ENCODE measurements at regions not wholly inside any gene's neighbourhood (a gene's known extent, or its start where the extent isn't known, plus 50 kb on each side); places are given as distances from the start of the nearest gene placed in this dataset.

DNA sequence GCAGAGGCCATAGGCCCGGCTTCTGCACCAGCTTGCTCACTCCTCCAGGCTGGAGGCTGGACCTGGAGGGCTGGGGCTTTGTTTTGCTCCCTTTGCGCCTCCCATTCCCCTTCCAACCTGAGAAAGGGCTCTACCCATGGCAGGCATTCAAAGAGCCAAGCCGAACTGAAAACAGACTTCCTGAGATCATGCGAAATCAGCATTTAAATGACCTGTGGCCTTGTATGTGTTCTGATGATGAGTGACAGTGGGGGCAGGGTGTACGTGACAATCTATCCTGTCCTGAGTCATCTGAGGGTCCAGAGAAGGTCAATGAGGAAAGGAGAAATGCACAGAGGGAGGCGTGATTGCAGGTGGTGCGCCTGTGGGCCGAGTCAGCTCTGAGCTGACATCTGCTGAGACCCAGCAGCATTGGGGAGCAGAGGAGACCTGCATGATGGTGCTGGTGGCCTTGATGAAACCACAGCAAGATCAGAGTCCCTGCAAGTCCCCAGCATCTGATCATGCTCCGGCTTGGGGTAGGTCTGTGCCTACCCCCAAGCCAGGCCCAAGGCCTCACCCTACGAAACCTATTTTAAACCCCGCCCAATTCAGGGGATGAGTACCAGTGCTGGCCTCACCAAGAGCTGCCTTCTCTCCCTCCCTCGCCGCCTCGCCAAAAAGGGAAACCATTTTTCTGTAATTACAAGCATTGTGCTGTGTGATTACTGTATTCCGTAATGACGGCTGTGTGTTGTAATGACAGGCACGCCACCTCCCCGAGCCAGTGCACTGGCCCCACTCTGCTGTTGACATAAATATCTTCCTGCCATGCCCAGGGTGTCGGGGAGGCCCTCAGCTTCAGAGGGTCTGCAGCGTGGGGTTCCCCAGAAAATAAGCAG, 95.2 kb upstream of the ANO1 start:
- DNase-seq (no peak), ATAC-seq (replicated peaks) (no peak)
- no peaks in the 10 kb centered on the region for H3K9me3 Mint-ChIP-seq
- H3K4me1 Mint-ChIP-seq (ENCODE audit: low read depth in 2 of 2): no peaks in the 10 kb centered on the region
- H3K36me3 Mint-ChIP-seq (ENCODE audit: insufficient read depth): no peaks in the 10 kb centered on the region
- H3K4me3 Mint-ChIP-seq: no peak overlapping the region
- no peak overlapping the region for H3K27ac Mint-ChIP-seq
- peaks cover 57 to 80% of the 10 kb centered on the region in 2 donors for H3K27me3 Mint-ChIP-seq

DNA sequence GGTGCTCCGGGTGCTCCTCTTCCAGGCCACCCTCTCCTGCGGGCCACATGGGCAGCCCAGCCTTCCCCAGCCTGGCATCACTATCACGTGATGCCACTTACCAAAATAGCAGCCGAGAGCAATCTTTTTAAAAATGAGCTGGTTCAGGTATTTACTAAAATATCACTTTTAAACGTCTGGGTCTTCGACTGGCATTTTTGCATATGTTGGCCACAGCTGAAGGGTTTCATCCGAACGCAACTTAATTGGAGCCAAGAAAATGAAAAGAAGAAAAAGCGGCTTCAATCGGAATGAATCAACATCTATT, 94.6 kb upstream of the ANO1 start:
- ATAC-seq (replicated peaks) (no peak), DNase-seq (no peak)
- H3K36me3 Mint-ChIP-seq (ENCODE audit: insufficient read depth): no peaks in the 10 kb centered on the region
- no peak overlapping the region for H3K27ac Mint-ChIP-seq
- H3K4me3 Mint-ChIP-seq: no peak overlapping the region
- peaks cover 60 to 80% of the 10 kb centered on the region in 2 donors for H3K27me3 Mint-ChIP-seq
- no peaks in the 10 kb centered on the region for H3K9me3 Mint-ChIP-seq
- peaks cover 0 to 1% of the 10 kb centered on the region in 2 donors for H3K4me1 Mint-ChIP-seq (ENCODE audit: low read depth in 2 of 2)

DNA sequence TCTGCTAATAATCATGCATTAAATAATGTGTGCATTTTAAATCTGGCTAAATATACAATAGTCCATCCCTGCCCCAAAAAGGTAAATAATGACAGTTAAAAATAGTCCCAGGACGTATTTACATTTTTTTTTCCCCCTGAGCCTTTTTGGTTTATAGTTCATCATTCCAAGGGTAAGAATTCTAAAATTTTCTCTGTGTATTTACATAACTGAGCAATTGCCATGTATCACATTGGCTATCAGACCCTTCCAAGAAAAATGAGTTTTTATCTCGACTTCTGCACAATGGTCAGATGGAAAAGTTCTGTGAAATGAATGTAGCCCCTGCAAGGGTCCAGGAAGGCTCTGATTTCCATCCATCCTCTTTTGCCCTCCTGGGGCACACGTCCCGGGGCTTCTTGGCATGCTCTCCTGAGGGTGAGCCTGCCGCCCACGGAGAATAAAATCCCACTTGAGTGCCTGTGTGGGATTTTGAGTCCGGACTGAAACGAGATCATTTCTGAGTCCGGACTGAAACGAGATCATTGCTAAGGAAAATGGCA, 94.1 kb upstream of the ANO1 start:
- peaks cover 0 to 1% of the 10 kb centered on the region in 2 donors for H3K4me1 Mint-ChIP-seq (ENCODE audit: low read depth in 2 of 2)
- DNase-seq (no peak), ATAC-seq (replicated peaks) (no peak)
- no peaks in the 10 kb centered on the region for H3K9me3 Mint-ChIP-seq
- no peak overlapping the region for H3K27ac Mint-ChIP-seq
- no peak overlapping the region for H3K4me3 Mint-ChIP-seq
- H3K27me3 Mint-ChIP-seq: peaks cover 60 to 80% of the 10 kb centered on the region in 2 donors
- no peaks in the 10 kb centered on the region for H3K36me3 Mint-ChIP-seq (ENCODE audit: insufficient read depth)

DNA sequence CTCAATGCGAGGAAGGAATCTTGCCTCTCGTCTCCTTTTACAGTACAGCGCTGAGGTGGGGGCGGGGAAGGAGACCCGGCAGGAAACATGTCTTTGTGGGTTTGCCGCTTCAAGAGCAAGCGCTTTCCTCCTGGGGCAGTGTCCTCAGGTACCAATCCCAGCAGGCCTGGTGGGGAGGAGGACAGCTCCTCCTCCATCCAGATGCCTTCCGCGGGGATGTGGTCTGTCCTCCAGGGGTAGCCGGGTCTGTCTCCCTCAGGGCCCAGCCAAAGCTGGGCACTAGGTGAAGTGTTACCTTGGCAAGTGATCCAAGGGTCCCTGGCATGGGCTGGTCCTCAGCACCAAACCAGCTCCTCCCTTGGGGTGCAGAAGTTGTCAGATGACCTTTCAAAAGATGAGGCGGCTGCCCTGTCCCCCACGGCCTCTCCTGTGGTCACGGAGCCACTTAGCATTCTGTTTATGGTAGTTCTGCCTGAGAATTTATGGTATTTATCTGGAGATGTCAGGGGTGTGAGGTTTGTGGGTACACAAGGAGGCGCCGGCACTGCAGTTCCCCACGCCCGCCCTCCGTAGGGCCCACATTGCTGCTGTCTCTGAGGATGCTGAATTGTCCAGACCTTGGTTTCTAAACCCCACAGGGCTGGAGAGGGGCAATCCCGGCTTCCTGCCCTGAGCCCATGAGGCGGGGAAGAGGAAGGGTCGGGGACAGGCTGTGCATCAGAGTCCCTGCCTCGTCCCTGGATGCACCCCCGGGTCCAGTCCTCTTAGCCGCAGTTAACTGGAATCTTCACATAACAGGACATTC, 93.5 kb upstream of the ANO1 start:
- H3K36me3 Mint-ChIP-seq (ENCODE audit: insufficient read depth): no peaks in the 10 kb centered on the region
- H3K27ac Mint-ChIP-seq: no peak overlapping the region
- peaks cover 61 to 80% of the 10 kb centered on the region in 2 donors for H3K27me3 Mint-ChIP-seq
- H3K9me3 Mint-ChIP-seq: no peaks in the 10 kb centered on the region
- DNase-seq (no peak), ATAC-seq (replicated peaks) (no peak)
- peaks cover 0 to 1% of the 10 kb centered on the region in 2 donors for H3K4me1 Mint-ChIP-seq (ENCODE audit: low read depth in 2 of 2)
- no peak overlapping the region for H3K4me3 Mint-ChIP-seq

DNA sequence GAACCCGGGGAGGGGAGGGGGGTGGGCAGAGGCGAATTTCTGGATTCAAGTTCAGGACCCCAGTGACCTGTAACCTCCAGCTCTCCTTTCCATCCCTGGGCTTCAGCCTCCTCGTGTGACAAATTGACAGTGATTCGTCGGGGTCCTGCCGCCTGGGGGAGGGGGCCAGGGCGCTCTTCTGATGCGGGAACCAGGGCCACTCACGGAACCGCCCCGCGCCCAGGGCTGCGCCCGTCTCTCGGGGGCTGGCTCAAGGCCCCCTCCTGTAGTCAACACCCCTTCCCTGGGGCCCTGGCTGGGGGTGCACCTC, 92.8 kb upstream of the ANO1 start:
- DNase-seq (no peak), ATAC-seq (replicated peaks) (no peak)
- no peaks in the 10 kb centered on the region for H3K9me3 Mint-ChIP-seq
- H3K27ac Mint-ChIP-seq: no peak overlapping the region
- H3K4me1 Mint-ChIP-seq (ENCODE audit: low read depth in 2 of 2): peaks cover 0 to 1% of the 10 kb centered on the region in 2 donors
- no peaks in the 10 kb centered on the region for H3K36me3 Mint-ChIP-seq (ENCODE audit: insufficient read depth)
- H3K27me3 Mint-ChIP-seq: peaks cover 56 to 74% of the 10 kb centered on the region in 2 donors
- no peak overlapping the region for H3K4me3 Mint-ChIP-seq

DNA sequence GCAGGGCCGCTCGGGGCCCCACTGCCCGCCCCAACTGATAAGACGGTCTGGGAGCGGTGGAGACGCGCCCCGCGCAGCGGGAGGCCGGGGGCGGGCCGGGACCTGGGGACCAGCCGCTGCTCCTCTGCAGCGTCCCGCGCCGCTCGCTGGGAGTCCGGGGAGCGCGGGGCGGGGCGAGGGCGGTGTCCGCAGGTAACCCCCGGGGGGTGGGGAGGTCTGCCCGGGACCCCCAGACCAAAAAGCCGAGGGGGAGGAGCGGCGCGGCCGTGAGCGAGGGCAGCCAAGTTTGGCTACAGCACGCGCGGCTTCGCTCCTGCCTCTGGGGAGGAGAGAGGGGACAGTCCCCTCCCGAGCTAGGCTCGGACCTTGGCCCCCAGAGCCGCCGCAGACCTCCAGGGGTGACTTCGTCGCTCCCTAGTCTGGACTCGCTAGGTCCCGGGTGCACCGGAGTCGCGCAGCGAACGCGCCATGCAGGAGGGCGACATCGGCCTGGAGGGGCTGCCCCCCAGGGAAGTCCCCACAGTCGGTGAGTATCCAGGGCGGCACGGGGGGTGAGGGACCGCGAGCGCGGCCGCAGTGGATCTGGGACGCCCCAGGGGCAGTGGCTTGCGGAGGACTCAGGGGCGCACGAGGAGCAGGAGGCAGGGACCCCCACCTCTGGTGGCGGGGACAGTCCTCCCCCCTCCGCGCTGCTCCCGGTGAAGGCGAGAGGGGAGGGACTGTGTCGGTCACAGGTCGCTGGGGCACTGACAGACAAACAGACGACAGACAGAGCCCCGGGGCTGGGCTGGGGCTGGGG, 92.3 kb upstream of the ANO1 start:
- Mint-ChIP-seq H3K36me3 (ENCODE audit: insufficient read depth) (no peaks in the 10 kb centered on the region), H3K27me3 (peaks cover 55 to 72% of the 10 kb centered on the region in 2 donors), H3K4me3 (no peak overlapping the region), H3K27ac (no peak overlapping the region), H3K4me1 (ENCODE audit: low read depth in 2 of 2) (peaks cover 0 to 1% of the 10 kb centered on the region in 2 donors), H3K9me3 (no peaks in the 10 kb centered on the region)
- no peak for ATAC-seq (replicated peaks)
- no peak for DNase-seq

DNA sequence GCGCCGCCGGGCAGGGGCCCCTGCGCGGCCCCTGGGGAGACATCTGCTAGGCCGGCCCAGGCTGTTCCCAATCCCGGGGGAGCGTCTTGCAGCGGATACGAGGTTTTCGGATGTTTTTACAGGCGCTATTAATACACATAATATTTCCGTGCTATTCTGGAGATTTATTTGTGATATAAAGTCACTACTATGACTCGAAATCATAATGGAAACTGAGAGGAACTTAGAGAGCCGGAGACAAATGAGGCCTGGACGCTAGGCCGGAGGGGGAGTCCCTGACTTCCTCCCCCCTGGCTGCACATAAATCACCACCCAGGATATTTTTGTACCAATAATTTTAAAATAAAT, 91.7 kb upstream of the ANO1 start:
- H3K36me3 Mint-ChIP-seq (ENCODE audit: insufficient read depth): no peaks in the 10 kb centered on the region
- H3K9me3 Mint-ChIP-seq: no peaks in the 10 kb centered on the region
- peaks cover 55 to 70% of the 10 kb centered on the region in 2 donors for H3K27me3 Mint-ChIP-seq
- H3K4me3 Mint-ChIP-seq: no peak overlapping the region
- DNase-seq (no peak), ATAC-seq (replicated peaks) (no peak)
- H3K27ac Mint-ChIP-seq: no peak overlapping the region
- H3K4me1 Mint-ChIP-seq (ENCODE audit: low read depth in 2 of 2): peaks cover 0 to 1% of the 10 kb centered on the region in 2 donors

DNA sequence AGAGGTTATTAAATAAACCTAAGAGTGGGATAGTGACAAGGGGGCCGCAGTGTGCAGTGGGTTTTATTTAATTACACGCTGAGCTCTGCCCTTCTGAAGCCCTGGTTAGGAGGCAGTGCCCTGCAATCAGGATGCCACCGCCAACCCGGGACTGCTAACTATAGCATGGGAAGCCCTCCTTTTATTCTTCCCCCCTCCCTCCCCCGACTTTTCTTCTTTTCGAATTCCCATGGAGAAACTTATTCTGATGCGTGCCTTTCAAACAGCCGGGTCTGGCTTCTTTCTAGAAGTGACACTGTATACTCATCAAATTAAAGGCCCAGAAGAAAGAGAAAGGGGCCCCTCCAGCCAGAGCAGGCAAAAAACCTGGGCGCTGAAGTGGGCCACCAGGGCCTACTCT, 91.3 kb upstream of the ANO1 start:
- no peak for ATAC-seq (replicated peaks)
- Mint-ChIP-seq H3K36me3 (ENCODE audit: insufficient read depth) (no peaks in the 10 kb centered on the region), H3K4me3 (no peak overlapping the region), H3K9me3 (no peaks in the 10 kb centered on the region), H3K27me3 (peaks cover 57 to 70% of the 10 kb centered on the region in 2 donors), H3K27ac (no peak overlapping the region), H3K4me1 (ENCODE audit: low read depth in 2 of 2) (peaks cover 0 to 1% of the 10 kb centered on the region in 2 donors)
- DNase-seq: no peak

DNA sequence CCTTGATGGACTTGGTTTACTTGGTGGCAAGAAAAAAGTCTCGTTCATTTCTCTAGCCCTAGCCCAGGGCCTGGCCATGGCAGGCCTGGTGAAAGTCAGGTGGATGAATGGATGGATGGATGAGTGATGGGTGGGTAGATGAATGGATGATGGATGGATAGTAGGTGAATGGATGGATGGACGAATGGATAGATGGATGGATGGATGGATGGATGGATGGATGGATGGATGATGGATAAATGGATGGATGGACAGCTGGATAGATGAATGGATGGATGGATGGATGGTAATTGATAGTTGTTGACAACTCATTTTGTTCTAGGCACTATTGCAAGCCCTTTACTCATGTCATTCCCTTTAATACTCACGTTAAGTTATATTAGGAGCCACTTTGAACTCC, 86.1 kb upstream of the ANO1 start:
- DNase-seq (no peak), ATAC-seq (replicated peaks) (no peak)
- Mint-ChIP-seq H3K9me3 (no peaks in the 10 kb centered on the region), H3K27me3 (peaks cover 38 to 43% of the 10 kb centered on the region in 2 donors), H3K4me3 (no peak overlapping the region), H3K4me1 (ENCODE audit: low read depth in 2 of 2) (peaks cover 0 to 1% of the 10 kb centered on the region in 2 donors), H3K36me3 (ENCODE audit: insufficient read depth) (no peaks in the 10 kb centered on the region), H3K27ac (no peak overlapping the region)

DNA sequence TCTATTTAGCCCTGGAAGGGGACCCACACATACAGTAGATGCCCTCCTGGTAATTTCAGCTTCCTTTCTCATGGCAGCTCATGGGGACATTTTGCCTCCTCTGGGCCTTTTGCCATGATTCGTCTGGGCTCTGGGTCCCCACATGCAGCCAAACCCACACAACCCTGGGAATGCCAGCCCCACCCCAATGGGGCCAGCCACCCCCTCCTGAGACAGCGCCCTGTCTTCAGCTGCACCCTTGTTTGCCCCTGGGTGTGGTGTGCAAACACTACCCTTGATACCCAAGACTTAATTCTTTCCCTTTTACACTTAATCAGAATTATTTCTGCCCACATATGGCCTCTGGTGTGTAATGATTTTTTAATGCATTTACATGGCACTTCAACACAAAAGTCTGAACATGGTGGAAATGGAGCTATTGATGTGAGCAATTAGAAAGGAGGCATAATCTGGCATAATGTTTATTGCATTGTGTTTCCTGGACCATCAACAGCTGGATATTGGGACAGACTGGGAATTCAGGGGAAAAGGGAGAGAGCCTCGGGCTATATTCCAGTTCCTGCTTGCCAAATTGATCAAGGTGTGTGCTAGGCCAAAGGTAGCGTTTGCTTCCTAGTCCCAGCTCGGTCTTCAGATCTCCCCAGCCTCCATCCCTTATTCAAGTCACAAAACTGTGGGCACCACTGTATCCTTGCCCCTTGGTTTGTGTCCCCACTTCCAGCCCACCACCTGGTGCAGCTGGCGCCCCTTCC, 85.0 kb upstream of the ANO1 start:
- H3K4me3 Mint-ChIP-seq: no peak overlapping the region
- no peak overlapping the region for H3K27ac Mint-ChIP-seq
- ATAC-seq (replicated peaks) (no peak), DNase-seq (no peak)
- no peaks in the 10 kb centered on the region for H3K9me3 Mint-ChIP-seq
- no peaks in the 10 kb centered on the region for H3K36me3 Mint-ChIP-seq (ENCODE audit: insufficient read depth)
- H3K27me3 Mint-ChIP-seq: peaks cover 39 to 43% of the 10 kb centered on the region in 2 donors
- peaks cover 0 to under 1% of the 10 kb centered on the region in 2 donors for H3K4me1 Mint-ChIP-seq (ENCODE audit: low read depth in 2 of 2)

DNA sequence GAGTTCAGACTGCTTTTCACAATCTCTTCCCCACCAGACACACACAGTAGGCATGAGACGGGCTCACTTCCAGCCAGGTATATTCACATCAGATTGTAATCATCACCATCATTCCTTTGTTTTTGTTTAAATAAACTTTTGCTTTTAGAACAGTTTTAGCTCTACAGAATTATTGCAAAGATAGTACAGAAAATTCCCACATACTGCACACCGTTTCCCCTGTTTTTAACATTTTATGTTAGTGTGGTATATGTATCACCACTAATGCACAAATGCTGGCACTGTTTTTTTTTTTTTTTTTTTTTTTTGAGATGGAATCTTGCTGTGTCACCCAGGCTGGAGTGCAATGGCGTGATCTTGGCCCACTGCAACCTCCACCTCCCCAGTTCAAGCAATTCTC, 83.3 kb upstream of the ANO1 start:
- Mint-ChIP-seq H3K4me3 (no peak overlapping the region), H3K27me3 (peaks cover 30 to 31% of the 10 kb centered on the region in 2 donors), H3K27ac (no peak overlapping the region), H3K9me3 (no peaks in the 10 kb centered on the region), H3K4me1 (ENCODE audit: low read depth in 2 of 2) (no peaks in the 10 kb centered on the region), H3K36me3 (ENCODE audit: insufficient read depth) (no peaks in the 10 kb centered on the region)
- no peak for ATAC-seq (replicated peaks)
- DNase-seq: no peak

DNA sequence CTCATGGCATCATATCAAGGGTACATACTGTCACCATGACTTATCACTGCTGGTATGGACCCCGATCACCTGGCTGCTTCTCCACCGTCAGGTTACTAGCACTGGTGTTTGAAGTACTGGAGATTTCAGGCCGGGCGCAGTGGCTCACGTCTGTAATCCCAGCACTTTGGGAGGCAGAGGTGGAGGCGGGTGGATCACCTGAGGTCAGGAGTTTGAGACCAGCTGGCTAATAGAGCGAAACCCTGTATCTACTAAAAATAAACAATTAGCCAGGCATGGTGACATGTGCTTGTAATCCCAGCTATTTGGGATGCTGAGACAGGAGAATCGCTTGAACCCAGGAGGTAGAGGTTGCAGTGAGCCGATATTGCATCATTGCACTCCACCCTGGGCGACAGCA, 82.4 kb upstream of the ANO1 start:
- ATAC-seq (replicated peaks) (no peak), DNase-seq (no peak)
- H3K27me3 Mint-ChIP-seq: peaks cover 34 to 36% of the 10 kb centered on the region in 2 donors
- H3K4me3 Mint-ChIP-seq: no peak overlapping the region
- H3K4me1 Mint-ChIP-seq (ENCODE audit: low read depth in 2 of 2): no peaks in the 10 kb centered on the region
- no peak overlapping the region for H3K27ac Mint-ChIP-seq
- no peaks in the 10 kb centered on the region for H3K9me3 Mint-ChIP-seq
- H3K36me3 Mint-ChIP-seq (ENCODE audit: insufficient read depth): no peaks in the 10 kb centered on the region

DNA sequence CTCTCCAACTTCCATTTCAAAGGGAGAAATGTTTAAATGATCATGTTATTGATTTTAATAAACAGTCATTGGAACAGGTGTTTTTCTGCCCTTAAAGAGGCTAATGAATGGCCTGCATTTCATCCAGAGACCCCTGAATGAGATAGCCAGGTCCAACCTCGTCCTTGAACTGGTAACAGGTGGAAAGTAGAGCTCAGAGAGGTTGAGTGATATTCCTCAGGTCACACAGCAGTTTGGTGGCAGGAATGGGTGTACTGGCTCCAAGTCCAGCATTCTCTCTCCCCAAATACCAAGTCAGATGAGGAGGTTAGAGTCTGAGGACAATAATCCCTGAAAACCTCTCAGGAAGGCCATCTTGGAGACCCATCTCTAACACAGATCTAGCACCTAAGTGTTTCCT, 81.7 kb upstream of the ANO1 start:
- DNase-seq (no peak), ATAC-seq (replicated peaks) (no peak)
- Mint-ChIP-seq H3K9me3 (no peaks in the 10 kb centered on the region), H3K4me1 (ENCODE audit: low read depth in 2 of 2) (no peaks in the 10 kb centered on the region), H3K27ac (no peak overlapping the region), H3K36me3 (ENCODE audit: insufficient read depth) (no peaks in the 10 kb centered on the region), H3K4me3 (no peak overlapping the region), H3K27me3 (peaks cover 34 to 39% of the 10 kb centered on the region in 2 donors)
